Uterus (tissue), 3 donors: ENCODE measurements at regions not wholly inside any gene's neighbourhood (a gene's known extent, or its start where the extent isn't known, plus 50 kb on each side); places are given as distances from the start of the nearest gene placed in this dataset.

Experiments
- DNase-seq, 2 donors: peaks; one replicate each; pipeline ENCODE4 v3.0.0-alpha.2; 2019 to 2020
- H3K27ac ChIP-seq, 2 donors: fragments of 200-600 bp; sonication (generic); 1 replicate in 1 of 2; 2 replicates in 1 of 2; pipeline ENCODE4 v1.5.1; 2016 to 2018
- H3K27me3 ChIP-seq, 2 donors: fragments of 200-600 bp; sonication (generic); one replicate each; pipeline ENCODE4 v1.5.1; 2018 to 2019; ENCODE audit warnings: control low read depth in 1 of 2
- H3K36me3 ChIP-seq, 2 donors: fragments of 200-600 bp; sonication (generic); one replicate each; pipeline ENCODE4 v1.5.1; 2019; ENCODE audit warnings: control low read depth in 1 of 2
- H3K4me1 ChIP-seq, 2 donors: fragments of 200-600 bp; sonication (generic); one replicate each; pipeline ENCODE4 v1.5.1; 2018 to 2019; ENCODE audit warnings: control low read depth in 1 of 2
- H3K4me3 ChIP-seq, 2 donors: fragments of 200-600 bp; sonication (generic); 1 replicate in 1 of 2; 2 replicates in 1 of 2; pipeline ENCODE4 v1.5.1; 2018 to 2019; ENCODE audit warnings: mild to moderate bottlenecking in 1 of 2
- H3K9me3 ChIP-seq, 2 donors: fragments of 200-600 bp; sonication (generic); one replicate each; pipeline ENCODE4 v1.5.1; 2019; ENCODE audit warnings: control low read depth in 1 of 2
- POLR2A ChIP-seq, 2 donors: fragments of 450-650 bp; IDR thresholded peaks; one replicate each; pipeline ENCODE4 v1.6.1; 2016; ENCODE audit warnings: antibody characterized with exemption in 2 of 2, mild to moderate bottlenecking in 1 of 2, moderate library complexity in 1 of 2
- intact Hi-C: fragments of 100-400 bp; cut with DNase I; formaldehyde crosslinking; loops from one replicate; pipeline ENCODE4 v1.15.1; 2023; ENCODE audit warnings: low total_unique reads
- TF ChIP-seq, protein P1 (sequence below), 4 experiments: fragments of 200-600 bp in 2 of 4; fragments of 450-650 bp in 2 of 4; sonication (generic) in 2 of 4; IDR thresholded peaks; one replicate each; pipeline ENCODE4 v1.5.1; 2016 to 2019; ENCODE audit warnings: antibody characterized with exemption in 4 of 4, mild to moderate bottlenecking in 2 of 4, moderate library complexity in 1 of 4
- donor health status: DM: yes; HTN: yes; CAD: no.

GRCh38 chr12:34403706-34404376 lies 381.5 kb downstream of the ALG10 start:
- no peaks in the 10 kb centered on the region for H3K9me3 ChIP-seq

GRCh38 chr12:34404377-34405285 lies 382.3 kb downstream of the ALG10 start:
- Histone ChIP-seq H3K4me3 (no peak overlapping the region), H3K36me3 (no peaks in the 10 kb centered on the region), H3K9me3 (no peaks in the 10 kb centered on the region), H3K27ac (no peak overlapping the region), H3K4me1 (no peaks in the 10 kb centered on the region), H3K27me3 (no peaks in the 10 kb centered on the region)
- DNase-seq, result peak; percentile 3 to 8
- TF ChIP-seq, protein P1, sequence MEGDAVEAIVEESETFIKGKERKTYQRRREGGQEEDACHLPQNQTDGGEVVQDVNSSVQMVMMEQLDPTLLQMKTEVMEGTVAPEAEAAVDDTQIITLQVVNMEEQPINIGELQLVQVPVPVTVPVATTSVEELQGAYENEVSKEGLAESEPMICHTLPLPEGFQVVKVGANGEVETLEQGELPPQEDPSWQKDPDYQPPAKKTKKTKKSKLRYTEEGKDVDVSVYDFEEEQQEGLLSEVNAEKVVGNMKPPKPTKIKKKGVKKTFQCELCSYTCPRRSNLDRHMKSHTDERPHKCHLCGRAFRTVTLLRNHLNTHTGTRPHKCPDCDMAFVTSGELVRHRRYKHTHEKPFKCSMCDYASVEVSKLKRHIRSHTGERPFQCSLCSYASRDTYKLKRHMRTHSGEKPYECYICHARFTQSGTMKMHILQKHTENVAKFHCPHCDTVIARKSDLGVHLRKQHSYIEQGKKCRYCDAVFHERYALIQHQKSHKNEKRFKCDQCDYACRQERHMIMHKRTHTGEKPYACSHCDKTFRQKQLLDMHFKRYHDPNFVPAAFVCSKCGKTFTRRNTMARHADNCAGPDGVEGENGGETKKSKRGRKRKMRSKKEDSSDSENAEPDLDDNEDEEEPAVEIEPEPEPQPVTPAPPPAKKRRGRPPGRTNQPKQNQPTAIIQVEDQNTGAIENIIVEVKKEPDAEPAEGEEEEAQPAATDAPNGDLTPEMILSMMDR (IDR thresholded peaks at IDR 0.05), result no peak
- no peak for TF ChIP-seq POLR2A (IDR thresholded peaks at IDR 0.05)
- intact Hi-C loops, result no loop called here

More at GRCh38 chr12:34403706-34404376, 381.5 kb downstream of the ALG10 start:
- H3K4me3 ChIP-seq, result no peak overlapping the region
- no peaks in the 10 kb centered on the region for H3K4me1 ChIP-seq
- intact Hi-C loops, result no loop called here
- no peaks in the 10 kb centered on the region for H3K27me3 ChIP-seq
- peak; percentile 5 to 8 for DNase-seq
- TF ChIP-seq POLR2A (IDR thresholded peaks at IDR 0.05), result no peak
- TF ChIP-seq, protein P1 (IDR thresholded peaks at IDR 0.05), result no peak
- no peaks in the 10 kb centered on the region for H3K36me3 ChIP-seq
- no peak overlapping the region for H3K27ac ChIP-seq

- no peaks in the 10 kb centered on the region for H3K4me1 ChIP-seq
- H3K27me3 ChIP-seq, result no peaks in the 10 kb centered on the region
- intact Hi-C loops, result no loop called here
- DNase-seq, result peak; percentile 1 to 4
- no peak overlapping the region for H3K27ac ChIP-seq
- H3K4me3 ChIP-seq, result no peak overlapping the region
- H3K36me3 ChIP-seq, result no peaks in the 10 kb centered on the region
- no peaks in the 10 kb centered on the region for H3K9me3 ChIP-seq
- TF ChIP-seq, protein P1 (IDR thresholded peaks at IDR 0.05), result no peak
These were observed 383.3 kb downstream of the ALG10 start for GRCh38 chr12:34405286-34406227.

- TF ChIP-seq, protein P1 (IDR thresholded peaks at IDR 0.05), result no peak
- no peak for TF ChIP-seq POLR2A (IDR thresholded peaks at IDR 0.05)
- no peaks in the 10 kb centered on the region for H3K27me3 ChIP-seq
- peak; percentile 3 to 8 for DNase-seq
- no peaks in the 10 kb centered on the region for H3K4me1 ChIP-seq
- H3K9me3 ChIP-seq, result no peaks in the 10 kb centered on the region
- H3K27ac ChIP-seq, result no peak overlapping the region
- intact Hi-C loops, result no loop called here
- H3K36me3 ChIP-seq, result no peaks in the 10 kb centered on the region
- H3K4me3 ChIP-seq, result no peak overlapping the region
These were observed 384.1 kb downstream of the ALG10 start for GRCh38 chr12:34406228-34406995.
